Mesothelial cell of epicardium (in vitro differentiated cells): ENCODE measurements at regions not wholly inside any gene's neighbourhood (a gene's known extent, or its start where the extent isn't known, plus 50 kb on each side); places are given as distances from the start of the nearest gene placed in this dataset.

Experiments
- DNase-seq, 2 experiments: peaks; one replicate each; pipeline ENCODE4 v3.0.0; 2021; ENCODE audit warnings: low spot score in 2 of 2; ENCODE audit not compliant: unreplicated experiment in 2 of 2
- H3K27ac Mint-ChIP-seq: 2 replicates; pipeline ENCODE4 v1.8.0; 2021; ENCODE audit warnings: mixed read lengths
- H3K27me3 Mint-ChIP-seq: 2 replicates; pipeline ENCODE4 v1.8.0; 2021; ENCODE audit warnings: low read depth, mixed read lengths
- H3K36me3 Mint-ChIP-seq: 2 replicates; pipeline ENCODE4 v1.8.0; 2021; ENCODE audit warnings: mixed read lengths
- H3K4me1 Mint-ChIP-seq: 2 replicates; pipeline ENCODE4 v1.8.0; 2021; ENCODE audit warnings: mixed read lengths
- H3K4me3 Mint-ChIP-seq: 2 replicates; pipeline ENCODE4 v1.8.0; 2021; ENCODE audit warnings: mild to moderate bottlenecking, moderate library complexity, mixed read lengths
- H3K9me3 Mint-ChIP-seq: 2 replicates; pipeline ENCODE4 v1.8.0; 2021; ENCODE audit warnings: mixed read lengths
- CTCF ChIP-seq: fragments of 200-600 bp; sonication (generic); IDR thresholded peaks from one replicate; pipeline ENCODE4 v1.5.0; 2021; ENCODE audit warnings: antibody characterized with exemption; ENCODE audit not compliant: unreplicated experiment

GRCh38 chr4:138663883-138664282, 351.7 kb upstream of the NOCT start:
- H3K4me3 Mint-ChIP-seq: no peak overlapping the region
- no peak overlapping the region for H3K27ac Mint-ChIP-seq
- no peak for DNase-seq

DNA sequence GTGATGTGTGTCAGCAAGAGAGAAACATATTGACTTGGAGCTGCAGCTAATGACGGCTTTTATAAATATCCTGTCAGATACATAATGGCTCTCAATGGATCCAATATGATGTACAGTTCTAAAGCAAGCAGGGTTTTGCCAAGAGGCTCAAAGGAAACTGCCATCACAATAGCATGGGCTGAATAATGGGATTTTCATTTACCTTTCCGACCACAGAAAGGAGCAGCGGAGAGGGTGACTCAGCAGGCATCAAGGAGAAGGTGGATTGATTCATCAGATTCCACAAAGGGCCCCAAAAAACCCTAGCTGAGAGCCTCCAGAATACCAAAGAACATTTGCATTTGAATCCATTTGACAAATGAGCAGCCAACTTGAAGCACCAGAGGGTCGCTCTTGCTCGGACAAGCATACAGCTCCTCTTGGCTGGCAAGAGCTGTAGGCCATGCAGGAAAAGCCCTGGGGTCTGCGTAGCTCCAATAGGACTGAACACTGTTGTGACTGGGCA, 355.7 kb upstream of the NOCT start:
- no peak overlapping the region for H3K4me3 Mint-ChIP-seq
- TF ChIP-seq CTCF: no peak
- H3K36me3 Mint-ChIP-seq: no peaks in the 10 kb centered on the region
- no peak for DNase-seq
- no peaks in the 10 kb centered on the region for H3K9me3 Mint-ChIP-seq
- no peak overlapping the region for H3K27ac Mint-ChIP-seq
- H3K4me1 Mint-ChIP-seq: no peaks in the 10 kb centered on the region
- peaks cover 13% of the 10 kb centered on the region for H3K27me3 Mint-ChIP-seq

More at GRCh38 chr4:138663883-138664282, 351.7 kb upstream of the NOCT start:
- Mint-ChIP-seq H3K27me3 (peaks cover 7% of the 10 kb centered on the region), H3K36me3 (no peaks in the 10 kb centered on the region), H3K9me3 (no peaks in the 10 kb centered on the region), H3K4me1 (no peaks in the 10 kb centered on the region)
- no peak for TF ChIP-seq CTCF

- no peaks in the 10 kb centered on the region for H3K9me3 Mint-ChIP-seq
- no peak for TF ChIP-seq CTCF
- no peaks in the 10 kb centered on the region for H3K4me1 Mint-ChIP-seq
- H3K27me3 Mint-ChIP-seq: peaks cover 13% of the 10 kb centered on the region
- no peak overlapping the region for H3K4me3 Mint-ChIP-seq
- no peaks in the 10 kb centered on the region for H3K36me3 Mint-ChIP-seq
- no peak overlapping the region for H3K27ac Mint-ChIP-seq
- no peak for DNase-seq
Observed at GRCh38 chr4:138659037-138659811, 356.4 kb upstream of the NOCT start.

- Mint-ChIP-seq H3K27me3 (peaks cover 13% of the 10 kb centered on the region), H3K4me1 (no peaks in the 10 kb centered on the region), H3K36me3 (no peaks in the 10 kb centered on the region), H3K4me3 (no peak overlapping the region), H3K9me3 (no peaks in the 10 kb centered on the region), H3K27ac (no peak overlapping the region)
- no peak for TF ChIP-seq CTCF
- DNase-seq: no peak
Observed at GRCh38 chr4:138658518-138658917, 357.1 kb upstream of the NOCT start.

DNA sequence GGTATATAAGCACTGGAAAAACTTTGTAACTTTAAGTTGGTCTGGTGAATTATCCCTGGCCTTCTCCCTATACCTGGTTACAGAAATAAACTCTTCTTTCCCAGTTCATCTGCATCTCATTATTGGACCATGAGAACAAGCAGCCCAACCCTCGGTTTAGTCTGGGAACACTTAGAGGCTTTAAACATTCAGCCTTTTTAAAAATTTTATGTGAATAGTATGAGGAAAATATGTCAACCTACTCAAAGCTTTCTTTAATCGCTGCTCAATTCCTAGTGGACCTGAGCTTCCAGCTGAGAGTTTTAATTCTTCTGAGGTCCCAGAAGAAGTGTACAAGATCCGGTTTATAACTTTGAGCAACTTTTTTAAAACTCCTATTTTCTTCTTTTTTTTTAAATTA, 358.6 kb upstream of the NOCT start:
- no peak overlapping the region for H3K4me3 Mint-ChIP-seq
- H3K27me3 Mint-ChIP-seq: peaks cover 13% of the 10 kb centered on the region
- no peak overlapping the region for H3K27ac Mint-ChIP-seq
- no peaks in the 10 kb centered on the region for H3K36me3 Mint-ChIP-seq
- no peak for TF ChIP-seq CTCF
- DNase-seq: no peak
- H3K9me3 Mint-ChIP-seq: peaks cover 8% of the 10 kb centered on the region
- H3K4me1 Mint-ChIP-seq: no peaks in the 10 kb centered on the region
